Neural cell (in vitro differentiated cells): ENCODE measurements at regions not wholly inside any gene's neighbourhood (a gene's known extent, or its start where the extent isn't known, plus 50 kb on each side); places are given as distances from the start of the nearest gene placed in this dataset.

Source experiments
- H2AFZ ChIP-seq: fragments of 200-600, 300-800 bp; sonication (generic), shearing (Covaris generic); 2 replicates; pipeline ENCODE4 v1.6.0; 2014; ENCODE audit warnings: low read depth, mild to moderate bottlenecking, antibody characterized with exemption, low read length, moderate library complexity
- H3F3A ChIP-seq: fragments of 200-600 bp; shearing (Covaris generic); 2 replicates; pipeline ENCODE4 v1.6.1; 2016; ENCODE audit warnings: mild to moderate bottlenecking, moderate library complexity, mixed read lengths, antibody characterized with exemption, low read length; ENCODE audit not compliant: insufficient read depth, poor library complexity, severe bottlenecking
- H3K27ac ChIP-seq: fragments of 200-600, 300-800 bp; sonication (generic), shearing (Covaris generic); 2 replicates; pipeline ENCODE4 v1.5.1; 2014; ENCODE audit warnings: mild to moderate bottlenecking, low read length, moderate library complexity
- H3K27me3 ChIP-seq: fragments of 300-800, 200-600 bp; sonication (generic), shearing (Covaris generic); 2 replicates; pipeline ENCODE4 v1.6.0; 2014; ENCODE audit warnings: mild to moderate bottlenecking, low read depth, low read length, moderate library complexity; ENCODE audit not compliant: insufficient read depth
- H3K36me3 ChIP-seq: fragments of 300-800, 200-600 bp; sonication (generic), shearing (Covaris generic); 2 replicates; pipeline ENCODE4 v1.5.1; 2014; ENCODE audit warnings: mild to moderate bottlenecking, antibody characterized with exemption, low read length, moderate library complexity; ENCODE audit not compliant: insufficient read depth
- H3K4me2 ChIP-seq: fragments of 300-800, 200-600 bp; sonication (generic), shearing (Covaris generic); 2 replicates; pipeline ENCODE4 v1.6.0; 2014; ENCODE audit warnings: mild to moderate bottlenecking, low read length
- H3K4me3 ChIP-seq: fragments of 300-800, 200-600 bp; sonication (generic), shearing (Covaris generic); 2 replicates; pipeline ENCODE4 v1.5.1; 2014; ENCODE audit warnings: mild to moderate bottlenecking, low read length, moderate library complexity
- H3K79me2 ChIP-seq: fragments of 200-600 bp; shearing (Covaris generic); replicated peaks from 2 replicates; pipeline ENCODE4 v1.6.0; 2014; ENCODE audit warnings: mild to moderate bottlenecking, low read length, moderate library complexity; ENCODE audit not compliant: insufficient read depth
- H3K9ac ChIP-seq: fragments of 300-800, 200-600 bp; sonication (generic), shearing (Covaris generic); 2 replicates; pipeline ENCODE4 v1.6.1; 2016; ENCODE audit warnings: mild to moderate bottlenecking, low read length, mixed read lengths
- H3K9me2 ChIP-seq: fragments of 200-600 bp; shearing (Covaris generic); 2 replicates; pipeline ENCODE4 v1.6.1; 2016; ENCODE audit warnings: mild to moderate bottlenecking, low read length, mixed read lengths; ENCODE audit not compliant: insufficient read depth
- H3K9me3 ChIP-seq: fragments of 200-600, 300-800 bp; sonication (generic), shearing (Covaris generic); 2 replicates; pipeline ENCODE4 v1.6.1; 2016; ENCODE audit warnings: mild to moderate bottlenecking, mixed run types, low read length, moderate library complexity, mixed read lengths
- H4K20me1 ChIP-seq: fragments of 200-600 bp; shearing (Covaris generic); 2 replicates; pipeline ENCODE4 v1.6.1; 2016; ENCODE audit warnings: mild to moderate bottlenecking, mixed run types; ENCODE audit not compliant: insufficient read depth
- CTCF ChIP-seq: fragments of 450-650 bp; IDR thresholded peaks from 2 replicates; pipeline ENCODE4 v1.5.1; 2014; ENCODE audit warnings: antibody characterized with exemption, mild to moderate bottlenecking, moderate library complexity; ENCODE audit not compliant: poor library complexity, severe bottlenecking
- EP300 ChIP-seq: fragments of 450-650 bp; conservative IDR thresholded peaks from 2 replicates; pipeline ENCODE4 v1.6.1; 2014; ENCODE audit warnings: antibody characterized with exemption, mild to moderate bottlenecking, moderate library complexity; ENCODE audit not compliant: poor library complexity, severe bottlenecking
- EZH2 ChIP-seq: fragments of 200-600, 300-800 bp; shearing (Covaris generic), sonication (generic); IDR thresholded peaks from 2 replicates; pipeline ENCODE4 v1.6.1; 2014; ENCODE audit warnings: antibody characterized with exemption, low read length, borderline replicate concordance, mild to moderate bottlenecking; ENCODE audit not compliant: insufficient read depth, poor library complexity, severe bottlenecking
- MXI1 ChIP-seq: fragments of 450-650 bp; conservative IDR thresholded peaks from 2 replicates; pipeline ENCODE4 v1.6.1; 2014; ENCODE audit warnings: antibody characterized with exemption, mild to moderate bottlenecking; ENCODE audit not compliant: poor library complexity, severe bottlenecking
- POLR2AphosphoS5 ChIP-seq: IDR thresholded peaks from 2 replicates; pipeline ENCODE4 v1.6.1; 2012
- RAD21 ChIP-seq: fragments of 450-650 bp; conservative IDR thresholded peaks from 2 replicates; pipeline ENCODE4 v1.6.1; 2014; ENCODE audit warnings: antibody characterized with exemption, mild to moderate bottlenecking, moderate library complexity
- REST ChIP-seq: IDR thresholded peaks from 2 replicates; pipeline ENCODE4 v1.6.1; 2012; ENCODE audit warnings: borderline replicate concordance
- SMC3 ChIP-seq: fragments of 450-650 bp; conservative IDR thresholded peaks from 2 replicates; pipeline ENCODE4 v1.6.1; 2014; ENCODE audit warnings: antibody characterized with exemption, mild to moderate bottlenecking, moderate library complexity; ENCODE audit not compliant: poor library complexity
- TAF1 ChIP-seq: IDR thresholded peaks from 2 replicates; pipeline ENCODE4 v1.6.1; 2012; ENCODE audit warnings: low read depth

GRCh38 chr6:15898693-15899092 is 230.2 kb upstream of the MYLIP start:
- Histone ChIP-seq H3F3A (no peaks in the 10 kb centered on the region), H3K79me2 (no peaks in the 10 kb centered on the region), H3K4me3 (no peak overlapping the region), H3K9me2 (no peaks in the 10 kb centered on the region), H3K9ac (no peak overlapping the region), H3K36me3 (no peaks in the 10 kb centered on the region), H4K20me1 (no peaks in the 10 kb centered on the region), H3K4me2 (no peak overlapping the region), H2AFZ (no peak overlapping the region), H3K27ac (no peak overlapping the region), H3K27me3 (no peaks in the 10 kb centered on the region), H3K9me3 (no peaks in the 10 kb centered on the region)
- TF ChIP-seq TAF1 (no peak), SMC3 (no peak), POLR2AphosphoS5 (no peak), RAD21 (no peak), EZH2 (no peak), EP300 (no peak), MXI1 (no peak), REST (no peak), CTCF (no peak)

DNA sequence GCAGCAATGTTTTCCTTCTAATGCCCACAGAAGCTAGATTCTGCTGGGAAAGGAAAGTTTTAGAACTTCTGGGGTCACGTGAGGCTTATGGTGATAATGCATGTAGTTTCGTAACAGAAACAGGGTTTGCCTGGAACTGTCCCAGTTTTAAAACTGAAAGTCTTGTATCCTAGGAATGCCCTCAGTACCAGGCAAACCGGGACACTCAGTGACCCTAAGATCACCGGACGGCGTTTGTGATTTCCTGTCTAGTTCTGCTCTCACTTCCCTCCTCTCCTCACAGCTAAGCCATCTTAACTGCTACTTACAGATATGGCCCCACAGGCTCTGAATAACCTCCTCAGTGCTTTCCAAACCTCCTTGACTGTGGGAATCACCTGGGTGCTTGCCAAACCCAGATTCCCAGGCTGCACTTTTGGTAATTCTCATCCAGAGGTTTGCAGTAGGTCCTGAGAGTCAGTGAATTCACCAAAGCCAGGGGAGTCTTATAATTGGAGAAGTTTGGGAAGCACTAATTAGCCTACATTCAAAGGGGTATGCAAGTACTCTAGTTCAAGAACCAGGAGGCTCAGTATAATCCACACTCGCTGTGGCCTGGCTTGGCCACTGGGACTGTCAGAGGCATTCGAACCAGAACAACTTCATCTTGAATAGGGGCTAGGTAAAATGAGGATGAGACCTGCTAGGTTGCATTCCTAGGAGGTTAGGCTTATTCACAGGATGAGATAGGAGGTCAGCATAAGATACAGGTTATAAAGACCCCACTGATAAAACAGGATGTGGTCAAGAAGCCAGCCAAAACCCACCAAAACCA is 231.6 kb upstream of the MYLIP start:
- no peak overlapping the region for H3K27ac ChIP-seq
- H2AFZ ChIP-seq: no peak overlapping the region
- no peaks in the 10 kb centered on the region for H4K20me1 ChIP-seq
- no peaks in the 10 kb centered on the region for H3K36me3 ChIP-seq
- H3K9me3 ChIP-seq: no peaks in the 10 kb centered on the region
- H3K9ac ChIP-seq: no peak overlapping the region
- no peak for TF ChIP-seq EZH2
- no peak for TF ChIP-seq REST
- no peak for TF ChIP-seq RAD21
- no peak for TF ChIP-seq MXI1
- TF ChIP-seq SMC3: no peak
- no peak for TF ChIP-seq EP300
- no peak for TF ChIP-seq CTCF
- no peak for TF ChIP-seq TAF1
- TF ChIP-seq POLR2AphosphoS5: no peak
- H3K27me3 ChIP-seq: no peaks in the 10 kb centered on the region
- no peak overlapping the region for H3K4me2 ChIP-seq
- no peaks in the 10 kb centered on the region for H3K9me2 ChIP-seq
- no peaks in the 10 kb centered on the region for H3K79me2 ChIP-seq
- no peak overlapping the region for H3K4me3 ChIP-seq
- no peaks in the 10 kb centered on the region for H3F3A ChIP-seq
